Natural killer cell (primary cell): ENCODE measurements at regions not wholly inside any gene's neighbourhood (a gene's known extent, or its start where the extent isn't known, plus 50 kb on each side); places are given as distances from the start of the nearest gene placed in this dataset.

Experiments
- ATAC-seq, 3 donors: fragments of 150-1000 bp in 2 of 3; fragments of 200-7000 bp in 1 of 3; cut with Tn5 transposase; 1 replicate in 1 of 3; 2 replicates in 2 of 3; pipeline ENCODE4 v1.10.0; 2021; ENCODE audit warnings: mild to moderate bottlenecking in 2 of 3, moderate library complexity in 2 of 3
- DNase-seq, 2 donors: peaks; one replicate each; pipeline versions ENCODE4 v3.0.0 to v3.0.0-alpha.2; 2013 to 2021; ENCODE audit warnings: mixed read lengths in 1 of 2
- H3K27ac ChIP-seq: one replicate; pipeline ENCODE4 v1.5.1; 2013; ENCODE audit warnings: mild to moderate bottlenecking, low read length
- H3K27me3 ChIP-seq: one replicate; pipeline ENCODE4 v1.6.1; 2013; ENCODE audit warnings: low read length; ENCODE audit not compliant: control insufficient read depth, insufficient read depth
- H3K36me3 ChIP-seq: one replicate; pipeline ENCODE4 v1.6.1; 2013; ENCODE audit warnings: low read length; ENCODE audit not compliant: control insufficient read depth, insufficient read depth
- H3K4me1 ChIP-seq: one replicate; pipeline ENCODE4 v1.6.1; 2013; ENCODE audit warnings: low read length; ENCODE audit not compliant: control insufficient read depth, insufficient read depth
- H3K4me3 ChIP-seq: one replicate; pipeline ENCODE4 v1.5.1; 2013; ENCODE audit warnings: low read length
- H3K9me3 ChIP-seq: one replicate; pipeline ENCODE4 v1.6.1; 2013; ENCODE audit warnings: low read length; ENCODE audit not compliant: control insufficient read depth, insufficient read depth
- H3K27ac Mint-ChIP-seq, 2 donors: one replicate each; pipeline ENCODE4 v1.8.0; 2022; ENCODE audit warnings: mild to moderate bottlenecking in 2 of 2, mixed read lengths in 2 of 2, moderate library complexity in 1 of 2
- H3K27me3 Mint-ChIP-seq, 2 donors: one replicate each; pipeline ENCODE4 v1.8.0; 2022; ENCODE audit warnings: low read depth in 2 of 2, mixed read lengths in 2 of 2
- H3K36me3 Mint-ChIP-seq: one replicate; pipeline ENCODE4 v1.8.0; 2022; ENCODE audit warnings: mixed read lengths
- H3K4me1 Mint-ChIP-seq, 2 donors: one replicate each; pipeline ENCODE4 v1.8.0; 2022; ENCODE audit warnings: mixed read lengths in 2 of 2
- H3K4me3 Mint-ChIP-seq: one replicate; pipeline ENCODE4 v1.8.0; 2022; ENCODE audit warnings: mild to moderate bottlenecking, moderate library complexity, mixed read lengths
- H3K9me3 Mint-ChIP-seq, 2 donors: one replicate each; pipeline ENCODE4 v1.8.0; 2022; ENCODE audit warnings: mixed read lengths in 2 of 2
- WGBS: methylation state at CpG from one replicate; pipeline ENCODE4 v1.1.7; 2013; ENCODE audit warnings: missing lambda C conversion rate; ENCODE audit not compliant: insufficient coverage; 5-methylcytosine and 5-hydroxymethylcytosine counted together
- intact Hi-C: fragments of 100-400 bp; cut with micrococcal nuclease; formaldehyde crosslinking; loops from one replicate; pipeline ENCODE4 v1.14.2; 2022
- TF ChIP-seq, protein P1 (sequence below): fragments of 200-600 bp; IDR thresholded peaks from one replicate; pipeline ENCODE4 v1.8.0; 2022; ENCODE audit warnings: antibody characterized with exemption

DNA sequence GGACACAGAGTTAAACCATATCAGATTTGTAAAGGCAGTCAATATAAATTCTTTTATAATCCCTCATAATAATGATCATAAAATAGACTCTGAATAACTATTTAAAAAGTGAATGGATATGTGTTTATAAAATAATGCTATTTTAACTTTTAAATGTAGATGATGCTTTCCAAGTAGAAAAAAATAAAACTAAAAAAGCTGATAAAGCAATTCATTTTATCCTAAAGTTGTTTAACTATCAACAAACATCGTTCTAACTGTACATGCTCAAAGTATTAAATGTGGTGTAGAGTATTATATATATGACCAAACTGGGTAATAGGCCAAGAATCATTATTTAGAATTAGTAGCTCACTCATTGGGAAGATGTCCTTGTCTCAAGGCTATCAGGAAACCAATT is 248.3 kb upstream of the CLEC14A start:
- Mint-ChIP-seq H3K27me3 (no peaks in the 10 kb centered on the region), H3K4me1 (no peaks in the 10 kb centered on the region), H3K27ac (no peak overlapping the region), H3K36me3 (no peaks in the 10 kb centered on the region), H3K4me3 (no peak overlapping the region), H3K9me3 (peaks cover 7 to 8% of the 10 kb centered on the region in 2 donors)
- Histone ChIP-seq H3K36me3 (no peaks in the 10 kb centered on the region), H3K27ac (no peak overlapping the region), H3K9me3 (no peaks in the 10 kb centered on the region), H3K27me3 (no peaks in the 10 kb centered on the region), H3K4me3 (no peak overlapping the region), H3K4me1 (no peaks in the 10 kb centered on the region)
- ATAC-seq (no peak), DNase-seq (no peak)
- intact Hi-C loops = no loop called here
- TF ChIP-seq, protein P1, sequence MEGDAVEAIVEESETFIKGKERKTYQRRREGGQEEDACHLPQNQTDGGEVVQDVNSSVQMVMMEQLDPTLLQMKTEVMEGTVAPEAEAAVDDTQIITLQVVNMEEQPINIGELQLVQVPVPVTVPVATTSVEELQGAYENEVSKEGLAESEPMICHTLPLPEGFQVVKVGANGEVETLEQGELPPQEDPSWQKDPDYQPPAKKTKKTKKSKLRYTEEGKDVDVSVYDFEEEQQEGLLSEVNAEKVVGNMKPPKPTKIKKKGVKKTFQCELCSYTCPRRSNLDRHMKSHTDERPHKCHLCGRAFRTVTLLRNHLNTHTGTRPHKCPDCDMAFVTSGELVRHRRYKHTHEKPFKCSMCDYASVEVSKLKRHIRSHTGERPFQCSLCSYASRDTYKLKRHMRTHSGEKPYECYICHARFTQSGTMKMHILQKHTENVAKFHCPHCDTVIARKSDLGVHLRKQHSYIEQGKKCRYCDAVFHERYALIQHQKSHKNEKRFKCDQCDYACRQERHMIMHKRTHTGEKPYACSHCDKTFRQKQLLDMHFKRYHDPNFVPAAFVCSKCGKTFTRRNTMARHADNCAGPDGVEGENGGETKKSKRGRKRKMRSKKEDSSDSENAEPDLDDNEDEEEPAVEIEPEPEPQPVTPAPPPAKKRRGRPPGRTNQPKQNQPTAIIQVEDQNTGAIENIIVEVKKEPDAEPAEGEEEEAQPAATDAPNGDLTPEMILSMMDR = no peak
- no CpG with 5 or more reads among the region's 1 CpG for WGBS

DNA sequence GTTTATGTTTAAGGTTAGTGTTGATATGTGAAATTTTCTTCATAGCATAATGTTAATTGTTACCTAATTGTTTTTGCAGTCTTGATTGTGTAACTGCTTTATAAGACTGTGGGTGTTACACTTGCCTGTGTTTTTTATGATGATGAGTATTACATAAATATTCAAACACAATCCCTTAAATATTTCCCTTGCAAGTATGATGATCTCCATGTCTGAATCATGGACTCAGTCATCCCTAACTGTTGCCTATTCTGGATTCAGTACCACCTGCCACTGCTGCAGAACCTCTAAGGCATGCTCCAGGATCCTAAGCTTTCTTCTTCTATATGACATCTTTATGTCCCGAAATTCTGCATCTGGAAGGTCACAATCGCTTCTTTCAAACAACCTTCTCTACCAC is 246.3 kb upstream of the CLEC14A start:
- H3K27me3 Mint-ChIP-seq = no peaks in the 10 kb centered on the region

DNA sequence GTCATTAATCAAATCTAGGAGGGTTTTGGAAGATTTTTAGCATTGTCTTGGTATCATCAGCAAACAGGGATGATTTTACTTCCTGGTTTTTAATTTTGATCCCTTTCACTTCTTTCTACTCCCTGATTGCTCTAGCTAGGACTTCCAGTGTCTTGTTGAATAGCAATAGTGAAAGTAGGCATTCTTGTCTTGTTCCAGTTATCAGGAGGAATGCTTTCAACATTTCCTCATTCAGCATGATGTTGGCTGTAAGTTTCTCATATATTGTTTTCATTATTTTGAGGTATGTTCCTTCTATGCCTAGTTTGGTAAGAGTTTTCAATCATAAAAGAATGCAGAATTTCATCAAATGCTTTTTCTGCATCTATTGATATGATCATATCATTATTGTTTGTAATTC is 244.2 kb upstream of the CLEC14A start:
- Histone ChIP-seq H3K4me3 (no peak overlapping the region), H3K4me1 (no peaks in the 10 kb centered on the region), H3K36me3 (no peaks in the 10 kb centered on the region), H3K27me3 (no peaks in the 10 kb centered on the region), H3K9me3 (no peaks in the 10 kb centered on the region), H3K27ac (no peak overlapping the region)
- TF ChIP-seq, protein P1 = no peak
- no peaks in the 10 kb centered on the region for H3K4me1 Mint-ChIP-seq
- no peak for ATAC-seq
- no peak for DNase-seq
- no peak overlapping the region for H3K27ac Mint-ChIP-seq
- no peaks in the 10 kb centered on the region for H3K27me3 Mint-ChIP-seq
- H3K36me3 Mint-ChIP-seq = no peaks in the 10 kb centered on the region
- peaks cover 4 to 14% of the 10 kb centered on the region in 2 donors for H3K9me3 Mint-ChIP-seq
- intact Hi-C loops = no loop called here
- no peak overlapping the region for H3K4me3 Mint-ChIP-seq

More for the DNA sequence above, 246.3 kb upstream of the CLEC14A start:
- H3K27ac ChIP-seq = no peak overlapping the region
- intact Hi-C loops = no loop called here
- Mint-ChIP-seq H3K4me3 (no peak overlapping the region), H3K36me3 (no peaks in the 10 kb centered on the region), H3K9me3 (peaks cover 8 to 9% of the 10 kb centered on the region in 2 donors), H3K4me1 (no peaks in the 10 kb centered on the region), H3K27ac (no peak overlapping the region)
- no peaks in the 10 kb centered on the region for H3K36me3 ChIP-seq
- ATAC-seq (no peak), DNase-seq (no peak)
- H3K9me3 ChIP-seq = no peaks in the 10 kb centered on the region
- no peak overlapping the region for H3K4me3 ChIP-seq
- WGBS = 33% methylated on average over 1 of the region's 2 CpGs
- TF ChIP-seq, protein P1 = no peak
- H3K27me3 ChIP-seq = no peaks in the 10 kb centered on the region
- no peaks in the 10 kb centered on the region for H3K4me1 ChIP-seq

DNA sequence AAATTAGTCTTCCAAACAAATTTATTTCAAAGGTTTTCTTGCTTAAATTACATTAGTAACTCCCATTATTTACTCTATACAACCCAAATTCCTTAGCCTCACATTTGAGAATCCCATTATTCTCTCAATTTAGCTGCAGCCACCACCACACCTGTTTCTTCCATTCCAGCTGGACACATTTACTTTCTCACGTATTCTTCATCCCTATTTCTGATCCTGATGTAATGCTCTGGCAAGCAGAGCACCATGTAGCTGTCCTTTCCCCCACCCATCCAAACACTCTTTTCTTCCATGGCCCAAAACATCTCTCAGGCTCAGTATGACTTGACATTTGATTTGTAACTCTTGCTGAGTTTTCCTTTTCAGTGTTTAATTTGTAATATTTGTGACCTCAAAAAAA is 240.2 kb upstream of the CLEC14A start:
- Histone ChIP-seq H3K9me3 (no peaks in the 10 kb centered on the region), H3K27ac (no peak overlapping the region), H3K4me1 (no peaks in the 10 kb centered on the region), H3K4me3 (no peak overlapping the region), H3K36me3 (no peaks in the 10 kb centered on the region), H3K27me3 (no peaks in the 10 kb centered on the region)
- WGBS = 71% methylated on average over 1 of the region's 1 CpG
- H3K36me3 Mint-ChIP-seq = no peaks in the 10 kb centered on the region
- no peak for DNase-seq
- intact Hi-C loops = no loop called here
- TF ChIP-seq, protein P1 = no peak
- H3K27ac Mint-ChIP-seq = no peak overlapping the region
- no peak overlapping the region for H3K4me3 Mint-ChIP-seq
- no peak for ATAC-seq
- H3K27me3 Mint-ChIP-seq = no peaks in the 10 kb centered on the region
- H3K9me3 Mint-ChIP-seq = peaks cover 4 to 13% of the 10 kb centered on the region in 2 donors
- H3K4me1 Mint-ChIP-seq = no peaks in the 10 kb centered on the region
